SK-N-SH (cell line): ENCODE measurements at regions not wholly inside any gene's neighbourhood (a gene's known extent, or its start where the extent isn't known, plus 50 kb on each side); places are given as distances from the start of the nearest gene placed in this dataset.

ENCODE experiments used
- CHD2 ChIP-seq: fragments of 150-350 bp; IDR thresholded peaks from 2 replicates; pipeline ENCODE4 v1.6.1; 2018; ENCODE audit warnings: low read length; ENCODE audit not compliant: partially characterized antibody
- EP300 ChIP-seq, 2 experiments: IDR thresholded peaks; 2 replicates each; pipeline versions ENCODE4 v1.4.0 to v1.6.1; 2012; ENCODE audit warnings: borderline replicate concordance in 1 of 2, low read depth in 1 of 2, low read length in 1 of 2
- EZH2phosphoT487 ChIP-seq: fragments of 200-600 bp; sonication (generic); IDR thresholded peaks from 2 replicates; pipeline ENCODE4 v1.6.1; 2017; ENCODE audit warnings: low read depth, mixed run types, mild to moderate bottlenecking, antibody characterized with exemption, moderate library complexity, borderline replicate concordance
- FOXJ3 ChIP-seq: sonication (generic); formaldehyde crosslinking; IDR thresholded peaks from 2 replicates; pipeline ENCODE4 v1.5.1; 2020; ENCODE audit warnings: mild to moderate bottlenecking, missing genetic modification reagents
- GABPA ChIP-seq: IDR thresholded peaks from 2 replicates; pipeline ENCODE4 v1.4.0; 2012; ENCODE audit warnings: low read depth, mild to moderate bottlenecking
- GATA2 ChIP-seq: sonication (generic); formaldehyde crosslinking; IDR thresholded peaks from 2 replicates; pipeline ENCODE4 v1.5.0; 2020; ENCODE audit warnings: mild to moderate bottlenecking, missing genetic modification reagents
- POLR2AphosphoS5 ChIP-seq: IDR thresholded peaks from 2 replicates; pipeline ENCODE4 v1.6.1; 2012; ENCODE audit warnings: low read depth, low read length
- RFX5 ChIP-seq: IDR thresholded peaks from 2 replicates; pipeline ENCODE4 v1.6.1; 2012; ENCODE audit warnings: mild to moderate bottlenecking, improper control_type of control experiment, low read length
- SMC3 ChIP-seq: IDR thresholded peaks from 2 replicates; pipeline ENCODE4 v1.6.1; 2012; ENCODE audit warnings: low read depth, low read length, improper control_type of control experiment
- TF ChIP-seq, protein P1 (sequence below): fragments of 200-600 bp; sonication (generic); IDR thresholded peaks from 2 replicates; pipeline ENCODE4 v1.6.1; 2017; ENCODE audit warnings: antibody characterized with exemption, mild to moderate bottlenecking, moderate library complexity
- TF ChIP-seq, protein P2 (sequence below): IDR thresholded peaks from 2 replicates; pipeline ENCODE4; 2012
- TF ChIP-seq, protein P3 (sequence below): IDR thresholded peaks from 2 replicates; pipeline ENCODE4 v1.4.0; 2012; ENCODE audit warnings: low read depth
- TF ChIP-seq, protein P4 (sequence below): IDR thresholded peaks from 2 replicates; pipeline ENCODE4 v1.4.0; 2012; ENCODE audit warnings: low read depth, borderline replicate concordance

DNA sequence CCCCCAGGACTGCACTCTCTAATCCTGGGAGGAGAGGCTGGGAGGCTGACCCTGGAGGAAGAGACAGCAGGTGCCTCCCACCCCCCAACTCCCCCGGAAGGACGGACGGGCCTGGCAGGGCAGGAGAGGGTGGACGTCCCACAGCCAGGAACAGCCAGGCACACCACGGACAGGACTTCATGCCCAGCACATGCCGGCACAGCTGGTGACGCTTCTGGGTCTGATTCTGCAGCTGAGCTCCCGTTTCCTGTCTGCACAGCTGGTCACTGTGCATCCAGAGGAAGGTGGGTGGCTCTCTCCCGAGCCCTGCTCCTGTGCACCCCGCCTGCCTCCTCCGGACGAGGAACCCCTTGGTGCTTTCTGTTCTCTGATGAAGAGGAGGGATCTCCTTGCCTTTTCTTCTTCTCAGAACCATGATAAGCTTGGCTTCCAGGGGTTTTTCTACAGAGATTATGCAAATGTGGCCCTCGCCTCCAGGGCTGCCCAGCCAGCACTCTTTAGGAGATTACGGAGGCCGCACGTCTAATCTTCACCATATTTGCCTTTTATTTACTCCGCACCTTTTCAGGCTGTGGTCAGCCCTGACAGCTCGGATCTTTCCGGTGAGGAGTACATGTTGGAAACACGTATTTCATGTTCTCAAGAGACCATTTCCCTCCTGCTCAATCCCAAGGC, 1295.8 kb downstream of the BRD1 start:
- TF ChIP-seq POLR2AphosphoS5 (no peak), GABPA (no peak), SMC3 (no peak), GATA2 (no peak), EP300 (IDR thresholded peaks at IDR 0.05; ENCODE audit: borderline replicate concordance in 1 of 2, low read depth in 1 of 2, low read length in 1 of 2) (no peak), CHD2 (no peak), RFX5 (no peak), EZH2phosphoT487 (no peak), FOXJ3 (no peak)
- TF ChIP-seq, protein P1, sequence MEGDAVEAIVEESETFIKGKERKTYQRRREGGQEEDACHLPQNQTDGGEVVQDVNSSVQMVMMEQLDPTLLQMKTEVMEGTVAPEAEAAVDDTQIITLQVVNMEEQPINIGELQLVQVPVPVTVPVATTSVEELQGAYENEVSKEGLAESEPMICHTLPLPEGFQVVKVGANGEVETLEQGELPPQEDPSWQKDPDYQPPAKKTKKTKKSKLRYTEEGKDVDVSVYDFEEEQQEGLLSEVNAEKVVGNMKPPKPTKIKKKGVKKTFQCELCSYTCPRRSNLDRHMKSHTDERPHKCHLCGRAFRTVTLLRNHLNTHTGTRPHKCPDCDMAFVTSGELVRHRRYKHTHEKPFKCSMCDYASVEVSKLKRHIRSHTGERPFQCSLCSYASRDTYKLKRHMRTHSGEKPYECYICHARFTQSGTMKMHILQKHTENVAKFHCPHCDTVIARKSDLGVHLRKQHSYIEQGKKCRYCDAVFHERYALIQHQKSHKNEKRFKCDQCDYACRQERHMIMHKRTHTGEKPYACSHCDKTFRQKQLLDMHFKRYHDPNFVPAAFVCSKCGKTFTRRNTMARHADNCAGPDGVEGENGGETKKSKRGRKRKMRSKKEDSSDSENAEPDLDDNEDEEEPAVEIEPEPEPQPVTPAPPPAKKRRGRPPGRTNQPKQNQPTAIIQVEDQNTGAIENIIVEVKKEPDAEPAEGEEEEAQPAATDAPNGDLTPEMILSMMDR, result no peak
- TF ChIP-seq, protein P2, sequence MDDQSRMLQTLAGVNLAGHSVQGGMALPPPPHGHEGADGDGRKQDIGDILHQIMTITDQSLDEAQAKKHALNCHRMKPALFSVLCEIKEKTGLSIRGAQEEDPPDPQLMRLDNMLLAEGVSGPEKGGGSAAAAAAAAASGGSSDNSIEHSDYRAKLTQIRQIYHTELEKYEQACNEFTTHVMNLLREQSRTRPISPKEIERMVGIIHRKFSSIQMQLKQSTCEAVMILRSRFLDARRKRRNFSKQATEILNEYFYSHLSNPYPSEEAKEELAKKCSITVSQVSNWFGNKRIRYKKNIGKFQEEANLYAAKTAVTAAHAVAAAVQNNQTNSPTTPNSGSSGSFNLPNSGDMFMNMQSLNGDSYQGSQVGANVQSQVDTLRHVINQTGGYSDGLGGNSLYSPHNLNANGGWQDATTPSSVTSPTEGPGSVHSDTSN, result no peak
- TF ChIP-seq, protein P3, sequence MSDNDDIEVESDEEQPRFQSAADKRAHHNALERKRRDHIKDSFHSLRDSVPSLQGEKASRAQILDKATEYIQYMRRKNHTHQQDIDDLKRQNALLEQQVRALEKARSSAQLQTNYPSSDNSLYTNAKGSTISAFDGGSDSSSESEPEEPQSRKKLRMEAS, result no peak
- TF ChIP-seq, protein P4, sequence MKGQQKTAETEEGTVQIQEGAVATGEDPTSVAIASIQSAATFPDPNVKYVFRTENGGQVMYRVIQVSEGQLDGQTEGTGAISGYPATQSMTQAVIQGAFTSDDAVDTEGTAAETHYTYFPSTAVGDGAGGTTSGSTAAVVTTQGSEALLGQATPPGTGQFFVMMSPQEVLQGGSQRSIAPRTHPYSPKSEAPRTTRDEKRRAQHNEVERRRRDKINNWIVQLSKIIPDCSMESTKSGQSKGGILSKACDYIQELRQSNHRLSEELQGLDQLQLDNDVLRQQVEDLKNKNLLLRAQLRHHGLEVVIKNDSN, result no peak
